AG09319 (cell line): ENCODE measurements at regions not wholly inside any gene's neighbourhood (a gene's known extent, or its start where the extent isn't known, plus 50 kb on each side); places are given as distances from the start of the nearest gene placed in this dataset.

ENCODE experiments used
- DNase-seq: peaks from one replicate; pipeline ENCODE4 v3.0.0-alpha.2; 2010; ENCODE audit warnings: low read depth; ENCODE audit errors: extremely low read depth
- CTCF ChIP-seq: IDR thresholded peaks from 2 replicates; pipeline ENCODE4 v1.5.1; 2011; ENCODE audit warnings: low read depth, mild to moderate bottlenecking, inconsistent platforms, low read length, moderate library complexity

DNA sequence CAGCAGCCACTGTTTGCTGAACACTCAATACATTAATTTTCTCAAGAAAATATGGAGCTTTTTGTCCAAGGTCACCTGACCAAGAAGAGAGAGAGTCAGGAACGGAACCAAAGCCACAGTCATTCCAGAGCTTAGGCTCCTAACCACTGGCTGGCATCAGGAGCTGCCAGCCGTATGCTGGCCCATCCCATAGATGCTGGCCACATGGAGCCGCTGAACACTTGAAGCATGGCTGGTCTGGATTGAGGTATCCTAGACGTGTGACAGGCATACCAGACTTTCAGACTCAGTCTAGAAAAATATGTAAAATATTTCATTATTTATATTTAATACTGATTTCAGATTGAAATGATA is 458.7 kb downstream of the MATN1 start:
- TF ChIP-seq CTCF = no peak
- DNase-seq = no peak

DNA sequence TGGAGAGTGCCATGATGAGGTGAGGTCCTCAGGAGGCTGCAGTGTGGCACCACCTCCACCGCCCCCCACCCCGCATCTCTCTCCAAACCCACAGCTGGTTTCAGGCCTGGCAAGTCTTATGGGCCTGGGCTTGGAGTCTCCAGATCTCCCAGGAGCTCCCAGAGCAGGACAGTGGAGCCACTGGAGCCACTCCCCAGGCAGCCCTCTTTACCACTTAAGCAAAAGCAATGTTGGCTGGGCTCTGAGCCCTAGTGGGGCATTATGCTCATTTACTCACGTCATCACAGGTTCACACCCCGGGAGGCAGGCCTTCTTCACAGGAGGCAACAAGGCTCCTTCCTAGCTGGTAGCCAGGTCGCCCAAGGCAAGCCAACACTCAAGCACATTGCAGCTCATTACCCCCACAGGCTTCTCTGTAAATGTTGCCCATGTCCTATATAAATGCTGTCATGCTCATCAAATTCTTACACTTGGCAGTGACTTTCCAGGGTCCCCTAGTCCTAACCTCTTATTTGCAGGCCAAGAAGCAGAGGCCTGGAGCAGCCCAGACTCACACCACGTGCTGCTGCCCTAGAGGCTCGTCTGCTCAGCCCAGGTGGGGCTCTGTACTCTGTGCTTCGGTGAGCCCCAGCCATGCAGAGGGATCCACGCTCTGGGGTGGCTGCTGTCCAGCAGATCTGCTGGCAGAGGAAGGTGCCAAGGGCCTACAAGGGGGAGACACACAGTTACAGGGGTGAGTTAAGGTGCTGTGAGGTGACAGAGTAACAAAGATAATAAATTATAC is 459.3 kb downstream of the MATN1 start:
- no peak for DNase-seq
- no peak for TF ChIP-seq CTCF

DNA sequence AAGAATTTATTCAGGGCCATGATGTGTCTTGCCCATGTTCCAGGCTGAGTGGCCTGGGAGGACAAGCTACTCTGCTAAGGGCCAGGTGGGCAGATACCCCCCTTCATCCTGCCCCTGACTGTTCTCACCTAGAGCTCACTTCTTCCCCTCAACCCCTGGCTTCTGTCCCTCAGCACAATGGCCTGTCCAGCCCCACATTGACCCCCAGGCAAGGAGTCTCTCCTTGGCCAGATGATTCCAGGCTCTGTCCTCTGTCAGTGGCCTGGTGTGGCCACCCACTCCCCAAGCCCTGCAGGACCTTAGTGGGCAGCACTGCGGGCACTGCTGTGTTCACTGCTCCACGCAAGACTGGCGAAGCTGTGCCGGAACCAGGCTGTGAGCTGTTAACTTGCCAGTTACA is 460.0 kb downstream of the MATN1 start:
- no peak for TF ChIP-seq CTCF
- DNase-seq = no peak

- no peak for TF ChIP-seq CTCF
Observed at GRCh38 chr1:30262158-30262557, 461.2 kb downstream of the MATN1 start.

GRCh38 chr1:30260318-30260717 is 463.1 kb downstream of the MATN1 start:
- DNase-seq = no peak
- TF ChIP-seq CTCF = no peak

More at GRCh38 chr1:30262158-30262557, 461.2 kb downstream of the MATN1 start:
- no peak for DNase-seq

DNA sequence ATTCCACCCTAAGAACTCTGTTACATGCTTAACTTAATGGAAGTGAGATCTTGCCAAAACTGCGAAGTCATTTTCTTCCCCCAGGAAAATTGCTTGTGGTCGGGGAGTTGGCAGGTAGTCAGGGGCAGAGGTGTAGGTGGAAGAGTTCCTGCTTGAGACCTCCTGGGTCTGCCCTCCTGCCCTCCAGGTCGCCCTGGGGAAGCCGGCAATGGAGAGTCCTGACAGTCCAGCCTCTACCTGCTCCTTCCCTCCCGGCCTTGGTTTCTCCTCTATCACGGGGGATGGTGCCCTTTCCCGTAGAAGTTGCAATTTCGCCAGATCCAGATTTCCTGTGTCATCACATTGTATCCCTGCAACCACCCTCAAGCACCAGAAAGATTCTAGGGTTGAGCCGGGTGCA is 463.8 kb downstream of the MATN1 start:
- DNase-seq = no peak
- TF ChIP-seq CTCF = no peak

- DNase-seq = no peak
Observed at GRCh38 chr1:30258876-30259275, 464.5 kb downstream of the MATN1 start.

More at GRCh38 chr1:30258876-30259275, 464.5 kb downstream of the MATN1 start:
- no peak for TF ChIP-seq CTCF
